Activated CD4-positive, alpha-beta T cell treated with anti-CD3 and anti-CD28 coated beads, Interleukin-2, Interleukin-6, amounts not matched to agents 100 ng/mL and 50 ng/mL, durations not matched to agents 16 hours and 8 hours (primary cell): ENCODE measurements at regions not wholly inside any gene's neighbourhood (a gene's known extent, or its start where the extent isn't known, plus 50 kb on each side); places are given as distances from the start of the nearest gene placed in this dataset.

ENCODE experiments used
- DNase-seq: peaks from one replicate; pipeline ENCODE4 v3.0.0-alpha.2; 2020

GRCh38 chr11:115776916-115777315 is 272.7 kb upstream of the CADM1 start:
- DNase-seq: no peak

GRCh38 chr11:115775846-115776245 is 271.6 kb upstream of the CADM1 start:
- DNase-seq: no peak

GRCh38 chr11:115774756-115775155 is 270.5 kb upstream of the CADM1 start:
- no peak for DNase-seq

- no peak for DNase-seq
These were observed 265.7 kb upstream of the CADM1 start for GRCh38 chr11:115769891-115770290.

GRCh38 chr11:115767883-115768282 is 263.7 kb upstream of the CADM1 start:
- no peak for DNase-seq

- no peak for DNase-seq
These were observed 263.0 kb upstream of the CADM1 start for GRCh38 chr11:115767047-115767802.

GRCh38 chr11:115766561-115766960 is 262.3 kb upstream of the CADM1 start:
- DNase-seq: no peak

GRCh38 chr11:115765803-115766239 is 261.6 kb upstream of the CADM1 start:
- no peak for DNase-seq

- DNase-seq: no peak
These were observed 260.0 kb upstream of the CADM1 start for GRCh38 chr11:115764176-115764575.

- DNase-seq: no peak
These were observed 257.6 kb upstream of the CADM1 start for GRCh38 chr11:115761817-115762216.

- DNase-seq: no peak
These were observed 257.1 kb upstream of the CADM1 start for GRCh38 chr11:115761348-115761747.

- no peak for DNase-seq
These were observed 256.5 kb upstream of the CADM1 start for GRCh38 chr11:115760461-115761320.

GRCh38 chr11:115759622-115760460 is 255.6 kb upstream of the CADM1 start:
- DNase-seq: no peak

- no peak for DNase-seq
These were observed 253.8 kb upstream of the CADM1 start for GRCh38 chr11:115758011-115758410.

- no peak for DNase-seq
These were observed 247.2 kb upstream of the CADM1 start for GRCh38 chr11:115751243-115752015.

GRCh38 chr11:115745610-115746512 is 241.6 kb upstream of the CADM1 start:
- DNase-seq: no peak

GRCh38 chr11:115745066-115745465 is 240.9 kb upstream of the CADM1 start:
- no peak for DNase-seq

- no peak for DNase-seq
These were observed 239.5 kb upstream of the CADM1 start for GRCh38 chr11:115743719-115744118.

GRCh38 chr11:115741376-115742107 is 237.3 kb upstream of the CADM1 start:
- DNase-seq: no peak

GRCh38 chr11:115740324-115740723 is 236.1 kb upstream of the CADM1 start:
- DNase-seq: no peak

- no peak for DNase-seq
These were observed 235.7 kb upstream of the CADM1 start for GRCh38 chr11:115739878-115740277.
